NCI-H2171 (cell line): ENCODE measurements at regions not wholly inside any gene's neighbourhood (a gene's known extent, or its start where the extent isn't known, plus 50 kb on each side); places are given as distances from the start of the nearest gene placed in this dataset.
"Not testable (repeated sequence)": the region's sequence is repeated elsewhere in the genome, so short reads cannot be mapped to it uniquely, and the experiment has no call there.

Experiments
- DNase-seq: peaks from one replicate; lab custom pipeline; 2025; lab: John Stamatoyannopoulos, UW

DNA sequence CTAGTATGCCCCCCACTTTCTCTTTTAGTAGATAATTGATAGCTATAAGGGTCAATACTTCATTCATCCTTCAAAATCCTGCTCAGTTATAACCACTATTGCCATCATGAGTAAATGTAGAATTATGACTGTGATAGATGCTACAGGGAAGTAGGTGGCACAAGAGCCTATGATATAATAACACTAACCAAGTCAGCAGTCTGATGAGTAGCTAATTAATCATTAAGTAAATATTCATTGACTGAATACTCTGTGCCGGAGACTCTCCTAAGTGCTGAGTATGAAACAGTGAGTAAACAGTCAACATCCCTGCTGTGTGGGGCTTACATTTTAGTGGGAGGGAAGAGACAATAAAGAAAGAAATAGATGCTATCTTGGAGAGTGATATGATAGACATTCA lies 430.3 kb upstream of the ZNF462 start:
- DNase-seq, result no peak

DNA sequence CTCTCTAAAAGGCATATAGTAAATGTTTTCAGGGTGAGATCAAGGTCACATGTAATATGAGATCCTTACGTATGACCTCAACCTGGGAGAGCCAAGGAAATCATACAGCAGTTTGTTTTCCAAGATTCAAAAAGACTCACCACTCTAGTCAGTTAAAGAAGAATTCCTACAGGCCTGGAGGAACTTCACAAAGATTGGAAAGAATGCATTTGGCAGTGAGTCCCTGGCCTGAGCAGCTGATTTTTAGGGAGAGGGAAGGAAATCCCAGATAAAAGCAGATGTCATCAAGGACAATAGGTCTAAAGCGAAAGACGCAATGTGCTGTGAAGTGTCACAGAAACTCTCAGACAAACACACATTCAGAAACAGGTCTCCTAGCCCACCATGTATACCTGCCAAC lies 424.0 kb upstream of the ZNF462 start:
- DNase-seq, result no peak

DNA sequence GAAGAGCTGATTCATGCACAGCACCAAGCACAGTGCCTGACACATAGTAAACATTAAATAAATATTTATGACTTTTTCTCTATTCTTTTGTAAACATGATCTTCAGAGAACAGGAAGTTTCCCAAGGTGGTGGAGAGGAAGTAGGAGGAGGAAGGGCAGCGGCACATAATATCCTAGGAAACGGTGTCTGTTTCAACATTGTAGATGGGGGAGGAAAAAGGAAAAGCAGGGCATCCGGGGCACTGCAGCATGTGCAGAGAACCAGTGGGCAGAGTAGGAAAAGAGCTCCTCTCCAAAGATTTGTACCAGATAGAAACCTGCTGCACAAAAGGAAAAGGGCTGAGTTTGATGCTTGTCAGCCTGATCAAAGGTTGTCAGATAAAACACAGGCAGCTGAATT lies 421.7 kb upstream of the ZNF462 start:
- DNase-seq, result no peak

DNA sequence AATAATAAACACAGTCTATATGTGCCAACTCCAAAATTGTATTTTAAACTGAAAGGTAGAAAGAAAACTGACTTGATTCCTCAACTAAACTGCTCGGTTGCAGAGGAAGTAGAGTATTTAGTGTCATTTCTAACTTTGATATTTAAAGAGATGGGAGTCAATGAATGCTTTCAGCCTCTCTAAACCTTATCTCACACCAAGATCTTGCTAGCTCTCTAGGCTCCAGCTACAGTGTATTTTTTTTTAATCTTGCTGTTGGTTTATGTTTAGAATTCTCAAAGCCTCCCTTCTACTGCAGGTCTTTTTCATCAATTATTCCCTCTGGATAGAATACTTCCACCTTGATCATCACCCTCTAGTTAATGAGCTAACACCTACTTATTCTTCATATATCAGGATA lies 419.4 kb upstream of the ZNF462 start:
- no peak for DNase-seq

DNA sequence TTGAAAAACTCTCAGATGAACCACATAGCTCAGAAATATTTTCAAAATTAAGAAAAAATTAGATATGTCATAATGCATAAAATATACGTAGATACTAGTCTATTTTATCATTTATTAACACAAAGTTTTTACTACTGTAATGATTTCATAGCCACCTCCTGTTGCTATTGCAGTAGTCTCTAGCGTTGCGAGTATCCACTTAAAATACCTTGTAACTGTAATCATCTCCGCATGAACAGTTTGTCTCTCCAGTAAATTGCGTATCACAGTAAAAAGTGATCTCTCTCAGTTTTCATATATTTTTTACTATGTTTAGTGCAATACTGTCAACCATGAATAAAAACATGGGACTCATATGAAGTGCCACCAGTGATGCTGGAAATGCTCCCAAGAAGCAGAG lies 417.9 kb upstream of the ZNF462 start:
- DNase-seq, result no peak

DNA sequence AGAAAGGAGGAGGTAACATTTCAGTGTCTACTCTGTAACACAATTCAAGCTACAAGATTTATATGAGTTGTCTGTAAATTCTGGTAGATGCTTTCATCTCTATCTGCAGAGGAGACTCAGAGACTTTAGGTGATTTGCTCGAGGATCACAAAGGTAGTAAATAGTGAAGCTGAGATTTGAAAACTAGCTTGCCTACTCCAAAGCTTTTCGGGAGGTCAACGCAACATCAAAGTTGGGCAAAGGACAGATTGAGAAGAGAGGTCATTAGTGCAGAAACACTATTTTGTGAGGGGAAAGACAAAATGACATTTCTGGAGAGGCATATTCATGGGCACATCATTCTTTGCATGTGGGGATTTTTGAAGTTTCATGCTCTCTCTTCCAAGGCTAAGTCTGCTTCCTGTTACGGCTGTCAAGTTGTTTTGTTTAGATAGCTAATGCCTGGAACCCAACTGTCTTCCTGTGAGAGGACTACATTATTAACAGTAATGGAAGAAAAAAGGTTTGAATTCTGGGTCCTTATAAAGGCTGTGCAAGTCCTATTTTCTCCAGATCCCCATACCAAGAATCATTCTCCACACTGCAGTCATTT lies 413.5 kb upstream of the ZNF462 start:
- DNase-seq, result no peak

DNA sequence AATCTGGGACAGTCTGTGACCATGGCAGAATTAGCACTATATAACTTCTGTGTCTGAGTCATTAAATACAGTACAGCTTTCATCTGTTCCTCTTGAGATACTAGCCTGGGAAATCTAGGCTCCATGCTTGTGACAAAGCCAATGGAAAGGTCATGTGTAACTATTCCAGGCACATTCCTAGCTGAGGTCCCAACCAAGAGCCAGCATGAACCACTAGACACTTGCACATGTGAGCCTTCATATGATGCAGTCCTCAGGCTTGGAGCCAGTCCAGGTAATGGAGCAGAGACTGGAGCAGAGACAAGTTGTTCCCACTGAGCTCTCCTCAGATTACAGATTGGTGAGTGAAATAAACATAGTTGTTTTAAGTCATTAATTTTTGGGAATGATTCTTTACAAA lies 412.4 kb upstream of the ZNF462 start:
- DNase-seq, result peak; percentile 20

DNA sequence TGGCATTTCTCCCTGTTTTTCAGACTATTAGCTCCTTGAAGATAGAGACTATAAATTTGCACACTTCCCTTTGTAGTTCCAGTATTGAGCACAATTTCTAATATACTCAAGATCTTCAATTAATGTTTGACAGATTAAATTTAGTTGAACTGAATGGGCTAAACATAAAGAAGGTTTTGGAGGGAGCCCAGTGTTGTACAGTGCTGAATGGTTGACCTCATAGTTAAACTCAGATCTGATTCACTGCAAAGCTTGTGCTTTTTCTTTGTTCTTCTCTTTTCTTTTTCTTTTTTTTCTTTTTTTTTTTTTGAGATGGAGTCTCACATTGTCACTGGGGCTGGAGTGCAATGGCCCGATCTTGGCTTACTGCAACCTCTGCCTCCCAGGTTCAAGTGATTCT lies 411.7 kb upstream of the ZNF462 start:
- DNase-seq, result no peak

DNA sequence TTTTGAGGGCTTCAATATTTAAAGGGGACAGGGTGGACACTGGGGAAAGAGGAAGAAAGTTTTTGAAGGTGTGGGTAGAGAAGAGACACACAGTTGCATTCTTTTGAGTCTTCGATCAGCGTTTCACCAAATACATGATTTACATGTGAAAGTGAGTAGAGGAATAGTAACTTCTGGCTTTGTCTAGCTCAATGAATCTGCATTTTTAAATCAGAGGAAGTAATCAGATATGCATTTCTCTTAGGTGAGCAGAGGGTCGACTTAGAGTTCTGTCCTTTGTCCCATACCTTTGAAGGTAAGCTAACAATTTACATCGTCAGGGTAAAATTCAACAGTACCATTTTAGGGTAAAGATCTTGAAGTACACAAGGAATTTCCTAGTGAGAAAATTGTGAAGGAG lies 406.4 kb upstream of the ZNF462 start:
- DNase-seq, result no peak

DNA sequence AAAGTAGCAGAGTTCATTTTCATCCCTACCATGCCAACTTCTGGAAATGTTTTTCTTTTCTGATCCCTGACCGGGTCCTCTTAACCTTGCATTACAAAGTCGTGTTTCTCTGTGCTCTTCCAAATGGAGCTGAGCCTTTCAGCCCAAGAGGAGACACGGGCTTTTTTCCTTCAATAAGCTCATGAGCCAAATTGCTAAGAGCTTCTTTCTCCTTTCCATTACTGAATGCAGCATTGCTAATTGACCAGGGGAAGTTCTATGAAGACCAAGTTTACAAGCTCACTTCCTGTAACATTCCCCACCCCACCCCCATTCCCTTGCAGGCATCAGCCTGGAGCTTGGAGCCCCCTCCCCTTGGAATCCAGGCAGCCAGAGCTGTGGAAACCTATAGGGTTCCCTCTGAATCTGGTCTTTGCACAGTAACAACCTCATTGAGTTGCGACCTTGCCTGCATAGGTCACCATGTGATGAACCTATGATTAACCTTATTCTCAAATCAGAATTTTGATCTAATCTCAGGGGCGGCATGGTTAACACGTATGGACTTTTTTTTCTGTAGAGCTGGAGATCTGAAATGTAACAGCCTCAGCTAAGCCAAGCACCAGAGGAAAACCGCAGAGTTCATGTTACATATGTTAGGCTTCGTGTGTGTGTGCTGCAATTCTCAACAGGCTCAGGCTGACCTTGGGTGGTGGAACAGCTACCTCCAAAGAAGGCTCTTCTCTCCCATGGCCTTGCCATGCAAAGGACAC lies 395.7 kb upstream of the ZNF462 start:
- no peak for DNase-seq

DNA sequence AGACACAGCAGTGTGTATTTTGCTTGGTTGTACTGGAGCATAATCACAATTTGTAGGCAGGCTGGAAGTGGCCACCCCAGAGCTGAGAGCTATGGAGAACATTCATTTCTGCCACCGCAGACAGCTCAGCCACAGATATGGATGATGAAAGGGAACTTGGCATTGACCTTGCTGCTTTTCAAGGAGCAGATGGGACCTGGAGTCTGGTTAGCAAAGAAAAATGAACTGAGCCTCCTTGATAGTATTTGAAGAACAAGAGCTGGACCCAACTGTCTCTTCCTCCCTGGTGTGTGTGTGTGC lies 395.2 kb upstream of the ZNF462 start:
- no peak for DNase-seq

DNA sequence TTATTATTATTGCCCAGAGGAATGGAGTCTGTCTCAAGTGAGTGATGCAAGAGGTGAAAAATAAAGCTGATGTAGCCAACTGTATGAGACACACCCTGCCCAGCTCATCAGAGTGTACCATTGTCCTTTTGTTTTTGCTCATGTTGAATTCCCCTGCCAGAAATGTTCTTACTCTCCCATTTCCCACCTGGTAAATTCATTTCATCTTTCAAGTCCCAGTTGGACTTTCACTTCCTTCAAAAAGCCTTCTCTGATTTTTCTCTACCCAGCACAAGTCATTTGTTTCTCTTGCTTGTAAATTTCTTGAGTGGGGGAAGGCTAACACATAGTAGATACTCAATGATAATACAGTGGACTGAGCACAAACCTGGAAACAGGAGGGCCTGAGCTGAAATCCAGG lies 394.5 kb upstream of the ZNF462 start:
- no peak for DNase-seq

DNA sequence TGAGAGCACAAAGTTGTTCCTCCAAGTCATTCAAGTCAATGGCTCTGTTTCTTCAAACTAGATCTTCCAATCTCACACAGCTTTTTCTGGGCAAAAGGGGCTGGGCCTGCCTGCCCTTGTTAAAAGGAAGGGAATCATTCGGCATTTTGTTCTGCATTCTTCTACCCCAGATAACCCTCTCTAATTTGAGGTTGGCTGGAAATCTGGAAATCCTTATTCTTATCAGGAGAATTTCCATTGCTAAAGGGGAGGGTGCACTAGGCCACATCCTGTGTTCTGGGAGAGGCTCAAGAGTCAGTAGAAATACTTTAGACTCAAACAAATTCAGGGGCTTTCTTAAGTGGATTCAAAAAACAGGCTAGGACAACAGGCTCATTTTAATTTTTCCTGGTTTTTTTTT lies 384.7 kb upstream of the ZNF462 start:
- DNase-seq, result no peak

DNA sequence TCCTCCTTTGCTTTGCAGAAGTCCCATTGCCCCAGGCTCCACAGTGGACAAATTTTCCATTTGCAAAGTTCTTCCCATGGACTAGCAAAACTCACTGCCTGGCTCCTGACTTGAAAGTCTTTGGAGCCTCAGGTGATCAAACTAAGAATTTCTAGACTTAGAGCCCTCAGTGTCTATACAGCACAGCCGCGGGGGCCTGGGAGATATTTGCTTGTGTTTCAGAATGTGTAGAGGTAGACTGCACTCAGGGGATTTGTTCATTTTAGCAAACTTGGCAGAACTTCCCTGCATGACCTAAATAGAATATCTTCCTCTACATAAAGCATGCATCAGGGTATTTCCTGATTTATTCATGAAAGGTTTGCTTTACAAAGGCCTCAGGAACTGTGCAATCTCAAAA lies 384.2 kb upstream of the ZNF462 start:
- no peak for DNase-seq

DNA sequence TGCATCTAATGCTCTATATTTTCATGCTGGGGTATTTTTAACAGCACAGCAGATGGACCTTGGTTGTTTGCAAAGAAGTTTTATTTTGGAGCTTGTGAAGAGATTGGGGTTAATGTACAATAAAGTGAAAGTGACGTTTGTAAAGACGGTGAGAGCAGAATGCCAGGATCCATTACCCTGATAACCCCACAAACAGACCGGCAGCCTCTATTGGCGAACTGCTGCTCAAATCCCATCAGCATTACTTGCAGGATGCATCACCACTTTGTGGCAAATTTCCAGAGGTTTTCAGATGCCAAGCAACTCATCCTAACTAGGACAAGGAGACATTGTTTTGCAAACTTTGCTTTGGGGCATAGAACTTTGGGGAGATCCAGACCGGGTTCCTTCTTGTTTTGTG lies 383.3 kb upstream of the ZNF462 start:
- DNase-seq, result no peak

DNA sequence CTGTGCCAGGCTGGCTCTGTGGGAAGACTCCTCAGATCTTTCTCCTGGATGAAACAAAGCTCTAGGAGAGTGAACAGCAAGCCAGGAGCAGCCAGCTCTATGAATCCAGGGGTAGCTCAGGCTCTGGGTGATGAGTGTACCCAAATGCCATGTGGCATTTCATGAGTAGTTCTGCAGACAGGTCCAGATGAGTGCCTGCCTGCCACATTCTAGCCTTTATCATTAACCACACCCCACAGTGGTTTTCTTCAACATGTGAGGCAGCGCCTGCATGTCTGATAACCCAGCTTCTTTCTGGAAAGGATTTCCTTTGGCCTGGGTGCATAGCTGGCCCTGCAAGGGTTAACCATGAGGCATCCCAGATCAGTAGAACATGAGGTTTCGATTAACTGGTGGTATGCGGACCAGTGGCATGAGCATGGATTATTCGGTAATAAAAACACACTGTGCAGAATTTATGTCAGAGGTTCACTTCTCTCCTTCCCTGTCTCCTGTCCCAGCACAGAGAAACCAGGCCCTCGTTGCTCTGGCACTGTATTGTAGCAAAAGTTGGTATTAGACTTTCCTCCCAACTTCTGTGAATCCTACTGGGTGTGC lies 381.9 kb upstream of the ZNF462 start:
- no peak for DNase-seq

DNA sequence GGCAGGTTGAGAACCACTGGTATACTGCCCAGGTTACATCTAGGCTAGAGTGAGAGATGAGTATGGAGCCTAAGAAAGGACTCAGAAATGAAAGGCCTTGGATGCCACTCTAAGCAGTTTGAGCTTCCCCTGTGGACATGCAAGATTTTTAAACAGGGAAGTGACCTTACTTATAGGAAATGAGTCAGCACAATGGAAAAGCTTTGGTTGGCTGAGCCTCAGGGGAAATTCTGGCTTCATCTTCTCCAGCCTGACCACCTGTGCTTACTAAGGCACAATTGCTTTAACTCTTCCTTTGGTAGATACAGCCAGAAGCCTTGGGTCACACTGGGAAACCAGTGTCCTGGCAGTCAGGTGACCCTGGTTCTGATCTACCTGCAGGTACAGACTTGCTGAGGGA lies 380.2 kb upstream of the ZNF462 start:
- DNase-seq, result no peak

DNA sequence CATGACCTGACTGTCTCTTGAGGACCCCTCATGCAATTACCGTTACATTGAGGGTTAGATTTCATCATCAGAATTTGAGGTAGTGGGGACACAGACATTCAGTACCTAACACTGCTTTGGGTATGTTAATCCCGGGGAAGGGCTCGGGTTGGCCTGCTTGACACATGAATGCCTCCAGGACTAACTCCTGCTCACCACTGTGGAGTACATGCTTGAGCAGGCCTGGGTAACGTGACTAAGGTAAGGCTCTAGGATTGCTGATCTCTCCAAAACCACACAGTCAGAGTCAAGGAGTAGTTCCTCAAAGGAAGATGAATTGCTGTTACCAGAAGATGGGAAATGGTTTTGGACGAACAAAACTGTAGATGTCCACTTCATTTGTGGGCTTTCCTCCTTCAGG lies 376.3 kb upstream of the ZNF462 start:
- DNase-seq, result no peak

DNA sequence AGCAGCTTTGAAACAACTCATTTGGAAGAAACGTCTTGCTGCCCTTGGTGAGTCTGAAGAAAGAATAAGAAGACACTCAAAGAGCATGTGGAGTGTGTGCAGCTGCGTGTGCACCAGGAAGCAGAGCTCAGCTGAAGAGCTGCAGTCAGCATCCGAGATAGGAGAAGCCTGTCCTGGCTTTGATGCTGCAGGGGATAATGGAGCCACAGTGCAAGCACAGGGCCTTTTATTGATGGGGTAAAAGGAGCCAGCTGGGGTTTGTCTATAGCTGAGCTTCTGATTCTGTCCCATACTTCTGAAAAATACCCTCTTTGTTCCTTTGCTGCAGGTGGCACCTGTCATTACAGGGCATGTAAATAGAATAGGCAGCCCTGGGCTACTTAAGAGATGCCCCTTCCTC lies 375.7 kb upstream of the ZNF462 start:
- no peak for DNase-seq

DNA sequence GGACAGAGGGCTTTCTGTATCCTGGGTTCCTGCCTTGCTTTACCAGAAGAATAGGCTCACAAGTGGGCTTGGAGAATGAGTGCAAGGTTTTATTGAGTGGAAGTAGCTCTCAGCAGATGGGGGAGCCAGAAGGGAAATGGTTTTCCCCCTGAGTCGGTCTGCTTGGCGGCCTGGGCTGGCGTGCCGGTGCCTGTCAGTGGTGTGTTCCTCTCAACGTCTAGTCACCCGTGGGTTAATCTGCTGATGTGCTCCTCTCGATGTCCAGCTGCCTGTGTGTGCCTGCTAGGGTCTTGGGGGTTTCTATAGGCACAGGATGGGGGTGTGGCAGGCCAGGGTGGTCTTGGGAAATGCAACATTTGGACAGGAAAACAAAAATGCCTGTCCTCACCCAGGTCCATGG lies 370.8 kb upstream of the ZNF462 start:
- peak; percentile 9 for DNase-seq

DNA sequence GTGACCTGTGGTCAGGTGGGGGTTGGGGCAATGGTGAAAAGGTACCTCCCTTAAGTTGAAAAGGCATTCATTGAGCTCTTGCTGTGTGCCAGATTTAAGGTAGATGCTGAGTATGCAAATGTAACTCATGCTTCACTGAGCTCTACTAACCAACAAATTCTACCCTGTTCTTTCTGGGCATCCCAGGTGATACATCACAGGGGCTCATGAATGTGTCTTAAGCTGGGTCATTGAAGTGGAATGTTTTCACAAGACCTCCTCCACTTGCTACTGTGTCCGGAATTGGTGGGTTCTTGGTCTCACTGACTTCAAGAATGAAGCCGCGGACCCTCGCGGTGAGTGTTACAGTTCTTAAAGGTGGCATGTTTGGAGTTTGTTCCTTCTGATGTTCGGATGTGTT lies 362.8 kb upstream of the ZNF462 start:
- DNase-seq, result no peak

DNA sequence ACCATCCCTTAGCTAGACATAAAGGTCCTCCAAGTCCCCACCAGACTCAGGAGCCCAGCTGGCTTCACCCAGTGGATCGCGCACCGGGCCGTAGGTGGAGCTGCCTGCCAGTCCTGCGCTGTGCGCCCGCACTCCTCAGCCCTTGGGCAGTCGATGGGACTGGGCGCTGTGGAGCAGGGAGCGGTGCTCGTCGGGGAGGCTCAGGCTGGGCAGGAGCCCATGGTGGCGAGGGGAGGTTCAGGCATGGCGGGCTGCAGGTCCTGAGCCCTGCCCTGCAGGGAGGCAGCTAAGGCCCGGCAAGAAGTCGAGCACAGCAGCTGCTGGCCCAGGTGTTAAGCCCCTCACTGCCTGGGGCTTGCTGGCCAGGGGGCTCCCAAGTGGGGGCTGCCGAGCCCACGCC lies 361.8 kb upstream of the ZNF462 start:
- DNase-seq, result not testable (repeated sequence)

DNA sequence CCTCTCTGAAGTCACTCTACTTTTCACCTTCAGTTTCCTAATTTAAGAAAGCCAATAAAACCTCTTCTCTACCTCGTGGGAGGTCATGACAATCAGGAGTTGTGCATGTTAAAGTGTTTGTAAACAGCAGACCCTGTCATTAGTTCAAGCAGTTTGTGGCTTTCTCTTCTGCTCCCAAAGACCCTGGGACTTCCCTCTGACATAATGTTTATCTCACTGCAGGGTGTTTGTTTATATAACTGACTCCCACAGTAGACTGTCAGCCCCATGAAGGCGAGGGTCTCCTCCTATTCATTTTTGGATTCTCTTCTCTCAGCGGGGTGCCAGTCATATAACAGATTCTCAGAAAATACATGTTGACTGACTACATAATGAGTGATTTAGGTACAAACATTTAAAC lies 360.0 kb upstream of the ZNF462 start:
- DNase-seq, result no peak

DNA sequence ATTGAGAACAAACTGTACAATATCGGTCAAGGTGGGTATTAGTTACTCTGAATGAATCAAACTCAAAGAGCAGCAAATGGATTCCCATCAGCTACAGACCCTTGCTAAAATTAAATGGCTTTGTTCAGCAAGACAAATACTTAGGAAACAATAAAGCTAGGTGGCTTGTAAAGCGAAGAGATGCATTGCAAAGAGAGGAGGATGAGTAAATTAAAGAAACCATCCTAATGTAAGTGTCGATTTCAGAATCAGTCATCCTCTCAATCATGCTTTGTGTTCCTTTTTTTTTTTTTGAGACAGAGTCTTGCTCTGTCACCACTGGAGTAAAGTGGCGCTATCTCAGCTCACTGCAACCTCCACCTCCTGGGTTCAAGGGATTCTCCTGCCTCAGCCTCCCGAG lies 359.2 kb upstream of the ZNF462 start:
- DNase-seq, result no peak
